ENCODE measurements at regions not wholly inside any gene's neighbourhood (a gene's known extent, or its start where the extent isn't known, plus 50 kb on each side); places are given as distances from the start of the nearest gene placed in this dataset.
A peak's percentile ranks its signal among the peaks of the same experiment; 100 is the strongest.

DNA sequence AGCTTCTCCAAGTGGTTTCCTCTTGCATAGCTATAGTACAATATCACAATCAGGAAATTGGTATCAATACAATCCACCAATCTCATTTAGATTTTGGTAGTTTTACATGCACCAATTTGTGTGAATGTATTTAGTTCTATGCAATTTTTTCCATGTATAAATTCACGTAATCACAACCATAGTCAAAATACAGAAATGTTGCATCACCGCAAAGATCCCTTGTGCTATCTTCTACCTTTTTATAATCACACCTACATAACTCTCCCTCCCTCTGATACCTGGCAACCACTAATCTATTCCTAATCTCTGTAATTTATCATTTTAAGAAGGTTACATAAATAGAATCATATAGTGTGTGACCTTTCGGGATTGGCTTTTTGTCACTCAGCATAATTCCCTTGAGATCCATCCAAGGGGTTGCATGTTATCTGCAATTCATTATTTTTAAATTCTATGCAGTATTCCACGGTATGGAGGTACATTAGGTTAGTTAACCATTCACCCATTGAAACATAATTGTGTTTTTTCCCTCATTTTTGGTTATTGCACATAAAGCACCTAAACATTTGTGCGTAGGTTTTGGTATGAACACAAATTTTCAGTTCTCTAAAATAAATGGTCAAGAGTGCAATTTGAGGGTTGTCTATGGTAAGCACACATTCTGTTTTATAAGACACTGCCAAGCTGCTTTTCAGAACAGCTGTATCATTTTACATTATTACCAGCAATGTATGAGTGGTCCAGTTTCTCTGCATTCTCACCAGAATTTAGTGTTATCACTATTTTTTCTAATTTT is 95.1 kb upstream of the SLC22A23 start:
- TF ChIP-seq, protein P1, sequence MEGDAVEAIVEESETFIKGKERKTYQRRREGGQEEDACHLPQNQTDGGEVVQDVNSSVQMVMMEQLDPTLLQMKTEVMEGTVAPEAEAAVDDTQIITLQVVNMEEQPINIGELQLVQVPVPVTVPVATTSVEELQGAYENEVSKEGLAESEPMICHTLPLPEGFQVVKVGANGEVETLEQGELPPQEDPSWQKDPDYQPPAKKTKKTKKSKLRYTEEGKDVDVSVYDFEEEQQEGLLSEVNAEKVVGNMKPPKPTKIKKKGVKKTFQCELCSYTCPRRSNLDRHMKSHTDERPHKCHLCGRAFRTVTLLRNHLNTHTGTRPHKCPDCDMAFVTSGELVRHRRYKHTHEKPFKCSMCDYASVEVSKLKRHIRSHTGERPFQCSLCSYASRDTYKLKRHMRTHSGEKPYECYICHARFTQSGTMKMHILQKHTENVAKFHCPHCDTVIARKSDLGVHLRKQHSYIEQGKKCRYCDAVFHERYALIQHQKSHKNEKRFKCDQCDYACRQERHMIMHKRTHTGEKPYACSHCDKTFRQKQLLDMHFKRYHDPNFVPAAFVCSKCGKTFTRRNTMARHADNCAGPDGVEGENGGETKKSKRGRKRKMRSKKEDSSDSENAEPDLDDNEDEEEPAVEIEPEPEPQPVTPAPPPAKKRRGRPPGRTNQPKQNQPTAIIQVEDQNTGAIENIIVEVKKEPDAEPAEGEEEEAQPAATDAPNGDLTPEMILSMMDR (conservative IDR thresholded peaks at IDR 0.05; ENCODE audit: low read depth): no peak
- no peak overlapping the region for H3K27ac ChIP-seq
- POLR2A ChIA-PET (ENCODE audit: low non-redundant PET): no interaction called here
- CTCF ChIA-PET: no interaction called here
- no peak for DNase-seq (ENCODE audit: low spot score)

DNA sequence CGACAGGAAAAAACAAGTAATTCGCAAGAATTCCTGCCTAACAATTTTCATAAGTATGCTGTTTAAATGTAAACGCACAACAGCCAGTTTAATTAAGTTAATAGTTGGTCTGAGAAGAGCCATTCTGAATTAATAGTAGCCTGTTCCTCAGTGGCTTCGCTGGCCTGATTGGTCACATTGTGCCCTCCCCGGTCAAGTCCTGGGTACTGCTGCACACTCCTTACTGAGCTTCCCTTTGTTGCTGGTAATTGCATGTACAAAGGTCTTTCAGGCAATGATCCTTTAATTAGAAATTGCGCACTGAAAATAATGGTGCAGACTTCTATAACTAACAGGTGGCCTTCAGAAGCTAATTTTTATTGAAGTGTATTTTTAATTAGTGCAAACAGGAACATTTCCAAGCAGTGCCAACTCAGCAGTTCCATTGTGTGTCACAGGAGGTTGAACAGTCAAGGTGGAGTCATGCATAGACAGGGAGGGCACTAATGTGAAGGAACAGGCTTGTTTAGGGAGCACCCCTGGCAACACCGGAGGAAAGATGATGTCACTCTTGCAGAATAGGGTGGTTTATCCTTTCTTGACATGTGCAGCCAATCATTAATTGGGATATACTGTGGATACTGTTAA is 92.6 kb upstream of the SLC22A23 start:
- DNase-seq (ENCODE audit: low spot score): peak; percentile 77
- ChIA-PET POLR2A (ENCODE audit: low non-redundant PET) (no interaction called here), CTCF (interaction anchor here (1.0 kb wide), 1 partner anchor 13 kb away, joined by 3 read pairs; no protein-coding TSS in a partner anchor)
- TF ChIP-seq, protein P1 (conservative IDR thresholded peaks at IDR 0.05; ENCODE audit: low read depth): no peak
- no peak overlapping the region for H3K27ac ChIP-seq

DNA sequence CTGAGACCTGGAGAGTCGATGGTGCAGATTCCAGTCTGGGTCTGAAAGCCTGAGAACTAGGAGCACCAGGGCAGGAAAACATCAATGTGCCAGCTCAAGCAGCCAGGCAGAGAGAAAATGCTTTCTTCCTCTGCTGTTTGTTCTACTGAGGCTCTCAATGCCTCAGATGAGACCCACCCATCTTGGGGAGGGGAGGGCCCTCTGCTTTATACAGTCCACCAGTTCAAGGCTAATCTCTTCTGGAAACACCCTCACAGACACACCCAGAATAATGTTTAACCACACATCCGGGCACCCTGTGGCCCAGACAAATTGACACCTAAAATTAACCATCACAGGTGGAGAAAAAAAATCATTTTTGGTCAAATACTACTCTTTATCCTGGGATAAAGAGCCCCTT is 89.3 kb upstream of the SLC22A23 start:
- DNase-seq (ENCODE audit: low spot score): no peak
- CTCF ChIA-PET: no interaction called here
- TF ChIP-seq, protein P1 (conservative IDR thresholded peaks at IDR 0.05; ENCODE audit: low read depth): no peak
- no peak overlapping the region for H3K27ac ChIP-seq
- POLR2A ChIA-PET (ENCODE audit: low non-redundant PET): no interaction called here

DNA sequence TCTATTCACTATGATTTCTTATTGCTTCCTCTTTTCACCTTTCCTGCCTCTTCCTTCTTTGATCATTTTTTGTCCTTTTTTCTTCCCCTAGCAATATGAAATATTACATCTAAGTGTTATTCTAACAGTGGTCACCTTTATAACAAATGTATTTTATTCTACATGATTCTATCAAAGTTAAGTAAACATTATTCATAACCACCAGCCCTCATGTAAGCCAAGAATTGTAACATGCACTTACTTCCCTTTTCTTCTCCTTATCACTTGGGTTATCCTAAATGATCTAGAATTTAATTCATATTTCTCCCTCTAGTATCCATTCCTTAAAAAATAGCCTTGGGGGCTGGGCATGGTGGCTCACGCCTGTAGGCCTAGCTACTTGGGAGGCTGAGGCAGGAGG is 88.3 kb upstream of the SLC22A23 start:
- TF ChIP-seq, protein P1 (conservative IDR thresholded peaks at IDR 0.05; ENCODE audit: low read depth): no peak
- CTCF ChIA-PET: interaction anchor here (0.7 kb wide), 1 partner anchor 157 kb away, joined by 4 read pairs; no protein-coding TSS in a partner anchor
- POLR2A ChIA-PET (ENCODE audit: low non-redundant PET): no interaction called here
- H3K27ac ChIP-seq: no peak overlapping the region
- no peak for DNase-seq (ENCODE audit: low spot score)

DNA sequence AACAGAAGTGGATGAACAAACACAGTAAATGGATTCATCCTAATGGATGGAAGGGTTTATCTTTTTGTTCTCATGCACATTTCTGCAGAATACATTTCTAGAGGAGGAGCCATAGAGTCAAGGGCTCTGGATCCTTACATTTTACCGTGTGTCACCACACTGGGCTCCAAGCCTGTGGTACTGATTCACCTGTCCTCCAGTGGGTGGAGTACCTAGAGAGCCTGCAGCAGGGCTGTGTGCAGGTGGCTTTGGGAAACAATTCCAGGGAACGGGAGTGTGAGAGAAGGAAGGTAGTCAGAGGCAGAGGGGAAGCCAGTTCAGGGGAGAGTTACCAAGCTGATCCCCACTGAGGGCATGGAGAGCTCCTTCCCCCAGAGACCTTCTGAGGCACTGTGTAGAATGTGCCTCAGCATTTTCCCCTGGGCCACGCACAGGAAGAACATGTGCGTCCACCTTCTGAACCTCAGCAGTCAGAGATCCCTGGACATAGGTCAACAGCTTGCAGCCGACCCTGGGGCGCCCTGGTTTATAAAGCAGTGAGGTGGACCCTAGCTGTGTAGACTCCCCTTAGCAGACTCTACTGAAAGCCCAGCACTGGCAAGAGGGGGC is 85.3 kb upstream of the SLC22A23 start:
- no peak for DNase-seq (ENCODE audit: low spot score)
- no peak overlapping the region for H3K27ac ChIP-seq
- ChIA-PET POLR2A (ENCODE audit: low non-redundant PET) (no interaction called here), CTCF (interaction anchor here (0.6 kb wide), 1 partner anchor 14 kb away, joined by 4 read pairs; no protein-coding TSS in a partner anchor)
- TF ChIP-seq, protein P1 (conservative IDR thresholded peaks at IDR 0.05; ENCODE audit: low read depth): no peak

DNA sequence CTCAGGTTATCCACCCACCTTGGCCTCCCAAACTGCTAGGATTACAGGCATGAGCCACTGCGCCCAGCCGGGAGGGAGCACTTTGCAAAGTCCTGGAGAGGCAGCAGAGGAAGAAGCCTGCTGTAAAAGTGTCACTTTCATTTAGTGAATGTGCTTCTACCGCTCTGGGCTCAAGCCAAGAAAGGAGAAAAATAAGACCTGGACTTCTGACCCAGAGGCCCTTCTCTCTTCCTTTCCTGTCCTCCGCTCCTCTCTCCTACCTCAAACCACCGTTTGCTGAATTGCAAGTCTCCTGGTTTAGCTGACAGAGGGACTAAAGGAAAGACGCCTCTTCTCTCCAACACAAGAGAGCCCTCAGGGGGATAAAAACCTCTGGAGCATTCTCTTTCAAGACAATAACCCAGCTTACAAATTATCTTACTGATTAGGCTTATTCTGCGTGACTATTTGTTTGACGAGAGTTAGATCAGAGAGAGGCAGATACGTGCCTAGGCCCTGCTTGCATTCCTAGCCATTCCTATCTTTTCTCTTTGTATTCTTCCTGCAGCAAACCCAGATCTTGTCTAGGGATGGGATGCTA is 84.2 kb upstream of the SLC22A23 start:
- ChIA-PET CTCF (no interaction called here), POLR2A (ENCODE audit: low non-redundant PET) (no interaction called here)
- TF ChIP-seq, protein P1 (conservative IDR thresholded peaks at IDR 0.05; ENCODE audit: low read depth): no peak
- H3K27ac ChIP-seq: no peak overlapping the region
- no peak for DNase-seq (ENCODE audit: low spot score)

All from RWPE1 (cell line).